ENCODE measurements at regions not wholly inside any gene's neighbourhood (a gene's known extent, or its start where the extent isn't known, plus 50 kb on each side); places are given as distances from the start of the nearest gene placed in this dataset.

- Histone ChIP-seq H3K4me1 (no peaks in the 10 kb centered on the region), H3K27me3 (no peaks in the 10 kb centered on the region), H3K4me3 (no peak overlapping the region), H3K9me3 (no peaks in the 10 kb centered on the region), H3K27ac (no peak overlapping the region), H3K36me3 (no peaks in the 10 kb centered on the region)
- no peak for DNase-seq
- 39 to 49% methylated on average over 4 to 5 of the region's 5 CpGs for whole genome bisulfite sequencing, 2 donors
- intact Hi-C loops (cut with DNase I) = no loop called here
- TF ChIP-seq POLR2A (IDR thresholded peaks at IDR 0.05) = no peak
- TF ChIP-seq, protein P1, sequence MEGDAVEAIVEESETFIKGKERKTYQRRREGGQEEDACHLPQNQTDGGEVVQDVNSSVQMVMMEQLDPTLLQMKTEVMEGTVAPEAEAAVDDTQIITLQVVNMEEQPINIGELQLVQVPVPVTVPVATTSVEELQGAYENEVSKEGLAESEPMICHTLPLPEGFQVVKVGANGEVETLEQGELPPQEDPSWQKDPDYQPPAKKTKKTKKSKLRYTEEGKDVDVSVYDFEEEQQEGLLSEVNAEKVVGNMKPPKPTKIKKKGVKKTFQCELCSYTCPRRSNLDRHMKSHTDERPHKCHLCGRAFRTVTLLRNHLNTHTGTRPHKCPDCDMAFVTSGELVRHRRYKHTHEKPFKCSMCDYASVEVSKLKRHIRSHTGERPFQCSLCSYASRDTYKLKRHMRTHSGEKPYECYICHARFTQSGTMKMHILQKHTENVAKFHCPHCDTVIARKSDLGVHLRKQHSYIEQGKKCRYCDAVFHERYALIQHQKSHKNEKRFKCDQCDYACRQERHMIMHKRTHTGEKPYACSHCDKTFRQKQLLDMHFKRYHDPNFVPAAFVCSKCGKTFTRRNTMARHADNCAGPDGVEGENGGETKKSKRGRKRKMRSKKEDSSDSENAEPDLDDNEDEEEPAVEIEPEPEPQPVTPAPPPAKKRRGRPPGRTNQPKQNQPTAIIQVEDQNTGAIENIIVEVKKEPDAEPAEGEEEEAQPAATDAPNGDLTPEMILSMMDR (IDR thresholded peaks at IDR 0.05) = no peak
Measured at GRCh38 chr3:148450819-148451218, 246.9 kb upstream of the AGTR1 start.

DNA sequence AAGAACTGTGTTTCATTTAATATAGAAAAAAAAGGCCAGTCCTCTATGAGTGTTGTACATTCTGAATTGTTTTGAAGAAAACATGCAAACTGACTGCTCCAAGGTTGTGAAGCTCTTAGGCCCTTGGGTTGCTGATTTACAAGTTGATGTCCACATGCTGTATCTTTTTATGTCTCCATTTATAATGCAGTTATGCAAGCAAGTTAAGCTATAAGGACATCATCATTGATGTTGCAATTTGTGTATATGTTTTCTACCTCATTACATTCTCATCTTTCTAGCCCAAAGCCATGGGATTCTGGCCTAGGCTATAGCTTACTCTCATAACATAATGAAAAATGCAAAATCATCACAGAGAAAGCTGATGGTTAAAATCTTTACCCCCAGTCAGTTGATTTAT is 245.7 kb upstream of the AGTR1 start:
- Histone ChIP-seq H3K27me3 (no peaks in the 10 kb centered on the region), H3K27ac (no peak overlapping the region), H3K4me3 (no peak overlapping the region), H3K9me3 (no peaks in the 10 kb centered on the region), H3K4me1 (no peaks in the 10 kb centered on the region), H3K36me3 (no peaks in the 10 kb centered on the region)
- no peak for DNase-seq
- intact Hi-C loops (cut with DNase I) = no loop called here
- no peak for TF ChIP-seq POLR2A (IDR thresholded peaks at IDR 0.05)
- TF ChIP-seq, protein P1 (IDR thresholded peaks at IDR 0.05) = no peak

DNA sequence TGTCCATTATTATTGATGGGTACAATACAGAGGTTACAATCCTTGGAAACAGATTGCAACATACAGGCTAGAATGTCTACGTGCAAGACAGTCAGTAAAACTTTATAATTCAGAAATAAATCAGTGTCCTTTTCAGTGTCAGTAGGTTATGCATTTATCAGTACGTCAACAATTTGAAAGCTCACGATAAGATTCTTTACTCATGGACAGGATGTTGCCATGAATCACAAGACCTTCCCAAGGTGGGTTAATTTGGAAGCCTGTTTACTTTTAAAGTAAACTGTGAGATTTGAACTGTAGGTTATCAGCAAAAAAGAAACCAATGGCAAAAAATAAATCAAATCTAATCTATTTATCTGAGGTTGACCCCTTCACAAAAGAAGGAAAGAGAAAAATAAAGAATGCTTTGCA is 243.9 kb upstream of the AGTR1 start:
- Histone ChIP-seq H3K4me1 (no peaks in the 10 kb centered on the region), H3K36me3 (no peaks in the 10 kb centered on the region), H3K27ac (no peak overlapping the region), H3K9me3 (no peaks in the 10 kb centered on the region), H3K4me3 (no peak overlapping the region), H3K27me3 (no peaks in the 10 kb centered on the region)
- DNase-seq = no peak
- WGBS, 2 donors = 50 to 60% methylated on average over 3 of the region's 3 CpGs
- intact Hi-C loops (cut with DNase I) = no loop called here
- no peak for TF ChIP-seq POLR2A (IDR thresholded peaks at IDR 0.05)
- TF ChIP-seq, protein P1 (IDR thresholded peaks at IDR 0.05) = no peak

GRCh38 chr3:148455098-148455497 is 242.6 kb upstream of the AGTR1 start:
- H3K27ac ChIP-seq = no peak overlapping the region
- DNase-seq = no peak
- TF ChIP-seq, protein P1 (IDR thresholded peaks at IDR 0.05) = no peak
- no peak for TF ChIP-seq POLR2A (IDR thresholded peaks at IDR 0.05)
- H3K4me3 ChIP-seq = no peak overlapping the region
- no peaks in the 10 kb centered on the region for H3K9me3 ChIP-seq
- H3K36me3 ChIP-seq = no peaks in the 10 kb centered on the region
- H3K27me3 ChIP-seq = no peaks in the 10 kb centered on the region
- intact Hi-C loops (cut with DNase I) = no loop called here
- no peaks in the 10 kb centered on the region for H3K4me1 ChIP-seq
- WGBS, 2 donors = 64 to 69% methylated on average over 4 of the region's 4 CpGs

DNA sequence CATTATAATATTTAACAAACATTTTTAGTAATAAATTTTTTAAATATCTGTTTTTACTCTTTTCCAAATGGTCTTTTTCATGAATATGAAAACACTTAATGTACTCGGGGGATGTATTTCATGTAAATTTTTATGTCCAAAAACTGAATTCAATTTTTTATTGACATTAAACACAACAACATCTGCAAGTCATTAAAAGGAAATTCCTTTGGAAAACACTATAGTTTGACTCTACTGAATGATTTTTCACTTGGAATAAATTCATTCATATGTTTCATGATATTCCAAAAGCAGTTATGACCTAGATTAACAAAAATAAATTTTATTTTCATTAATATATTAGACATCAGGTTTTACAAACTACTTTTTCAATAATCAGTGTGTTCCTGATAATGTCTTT is 239.8 kb upstream of the AGTR1 start:
- intact Hi-C loops (cut with DNase I) = no loop called here
- 52 to 76% methylated on average over 1 of the region's 1 CpG for WGBS, 2 donors

DNA sequence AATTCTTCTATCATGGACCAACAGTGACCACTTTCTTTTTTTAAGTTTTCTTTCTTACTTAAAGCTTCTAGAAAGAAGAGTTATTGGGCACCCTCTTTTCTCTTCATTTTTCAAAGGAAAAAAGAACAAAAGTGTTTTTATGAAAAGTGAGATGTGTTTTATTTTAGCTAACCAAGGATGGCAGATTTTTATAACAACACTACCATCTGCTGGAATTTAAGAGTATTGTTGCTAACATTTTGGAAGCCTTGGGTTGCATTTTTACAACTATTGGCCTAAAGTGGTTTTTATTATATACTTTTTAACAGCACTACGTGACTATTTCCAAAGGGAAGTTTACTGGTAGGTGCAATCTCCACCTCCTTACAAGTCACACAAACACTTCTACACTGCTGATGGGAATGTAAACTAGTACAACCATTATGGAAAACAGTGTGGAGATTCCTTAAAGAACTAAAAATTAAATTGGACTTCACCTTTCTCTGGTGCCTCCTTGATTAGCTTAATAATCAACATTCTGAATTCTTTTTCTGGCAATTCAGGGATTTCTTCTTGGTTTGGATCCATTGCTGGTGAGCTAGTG is 237.7 kb upstream of the AGTR1 start:
- TF ChIP-seq, protein P1 (IDR thresholded peaks at IDR 0.05) = peak in 3 of 6 experiments; percentile 12 to 13 (median 12)
- no peak for TF ChIP-seq POLR2A (IDR thresholded peaks at IDR 0.05)
- 86 to 100% methylated on average over 1 of the region's 1 CpG for WGBS, 2 donors
- H3K27ac ChIP-seq = no peak overlapping the region
- H3K4me1 ChIP-seq = no peaks in the 10 kb centered on the region
- DNase-seq = no peak
- no peaks in the 10 kb centered on the region for H3K9me3 ChIP-seq
- H3K27me3 ChIP-seq = no peaks in the 10 kb centered on the region
- no peaks in the 10 kb centered on the region for H3K36me3 ChIP-seq
- intact Hi-C loops (cut with DNase I) = no loop called here
- H3K4me3 ChIP-seq = no peak overlapping the region

More for the DNA sequence above, 239.8 kb upstream of the AGTR1 start:
- H3K36me3 ChIP-seq = no peaks in the 10 kb centered on the region
- H3K27ac ChIP-seq = no peak overlapping the region
- H3K27me3 ChIP-seq = no peaks in the 10 kb centered on the region
- no peak for DNase-seq
- H3K9me3 ChIP-seq = no peaks in the 10 kb centered on the region
- H3K4me3 ChIP-seq = no peak overlapping the region
- TF ChIP-seq POLR2A (IDR thresholded peaks at IDR 0.05) = no peak
- H3K4me1 ChIP-seq = no peaks in the 10 kb centered on the region

Measured in esophagus squamous epithelium (tissue), 5 donors.